ENCODE measurements at regions not wholly inside any gene's neighbourhood (a gene's known extent, or its start where the extent isn't known, plus 50 kb on each side); places are given as distances from the start of the nearest gene placed in this dataset.

DNA sequence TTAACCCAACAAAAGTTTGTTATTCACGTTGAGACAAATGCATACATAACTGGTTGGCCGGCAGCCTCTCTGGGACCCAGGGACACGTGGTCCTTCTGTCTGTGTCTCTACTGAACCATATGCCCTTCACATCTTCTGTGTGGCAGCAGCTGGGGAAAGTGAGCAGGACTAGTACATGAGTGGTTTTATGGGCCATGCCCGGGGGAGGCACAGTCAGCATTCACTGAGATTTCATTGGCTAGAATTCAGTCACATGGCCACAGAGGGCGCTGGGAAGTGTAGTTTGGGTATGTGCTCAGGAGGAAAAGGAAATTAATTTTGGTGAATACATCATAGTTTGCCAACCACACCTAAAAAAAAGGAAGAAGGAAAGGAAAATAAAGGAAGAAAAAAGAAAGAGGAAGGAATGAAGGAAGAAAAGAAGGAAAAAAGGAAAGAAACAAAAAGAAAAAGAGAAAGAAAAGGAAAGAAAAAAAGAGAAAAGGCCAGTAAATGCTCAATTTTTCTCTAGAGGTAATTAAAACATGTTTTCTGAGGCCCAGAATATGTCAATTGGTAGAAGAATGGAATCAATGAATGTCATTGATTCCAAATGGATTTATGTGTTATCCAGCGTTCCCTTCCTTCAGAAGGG lies 55.9 kb upstream of the KIRREL3 start (continued):
- TF ChIP-seq HMGXB4 (CRISPR knock-in tag; IDR thresholded peaks at IDR 0.05) (no peak), RORB (CRISPR knock-in tag; IDR thresholded peaks at IDR 0.05) (no peak), HMGA2 (CRISPR knock-in tag; IDR thresholded peaks at IDR 0.05) (no peak), ZNF416 (CRISPR knock-in tag; IDR thresholded peaks at IDR 0.05) (no peak), MYBL2 (CRISPR knock-in tag; IDR thresholded peaks at IDR 0.05) (no peak), ATF6 (CRISPR knock-in tag; IDR thresholded peaks at IDR 0.05) (no peak), CBFB (CRISPR knock-in tag; IDR thresholded peaks at IDR 0.05; ENCODE audit: low read depth) (no peak), TEAD1 (CRISPR knock-in tag; IDR thresholded peaks at IDR 0.05) (no peak), FOXJ3 (CRISPR knock-in tag; IDR thresholded peaks at IDR 0.05; ENCODE audit: borderline replicate concordance) (no peak), ZNF671 (CRISPR knock-in tag; IDR thresholded peaks at IDR 0.05) (no peak)
- TF ChIP-seq, protein P1, sequence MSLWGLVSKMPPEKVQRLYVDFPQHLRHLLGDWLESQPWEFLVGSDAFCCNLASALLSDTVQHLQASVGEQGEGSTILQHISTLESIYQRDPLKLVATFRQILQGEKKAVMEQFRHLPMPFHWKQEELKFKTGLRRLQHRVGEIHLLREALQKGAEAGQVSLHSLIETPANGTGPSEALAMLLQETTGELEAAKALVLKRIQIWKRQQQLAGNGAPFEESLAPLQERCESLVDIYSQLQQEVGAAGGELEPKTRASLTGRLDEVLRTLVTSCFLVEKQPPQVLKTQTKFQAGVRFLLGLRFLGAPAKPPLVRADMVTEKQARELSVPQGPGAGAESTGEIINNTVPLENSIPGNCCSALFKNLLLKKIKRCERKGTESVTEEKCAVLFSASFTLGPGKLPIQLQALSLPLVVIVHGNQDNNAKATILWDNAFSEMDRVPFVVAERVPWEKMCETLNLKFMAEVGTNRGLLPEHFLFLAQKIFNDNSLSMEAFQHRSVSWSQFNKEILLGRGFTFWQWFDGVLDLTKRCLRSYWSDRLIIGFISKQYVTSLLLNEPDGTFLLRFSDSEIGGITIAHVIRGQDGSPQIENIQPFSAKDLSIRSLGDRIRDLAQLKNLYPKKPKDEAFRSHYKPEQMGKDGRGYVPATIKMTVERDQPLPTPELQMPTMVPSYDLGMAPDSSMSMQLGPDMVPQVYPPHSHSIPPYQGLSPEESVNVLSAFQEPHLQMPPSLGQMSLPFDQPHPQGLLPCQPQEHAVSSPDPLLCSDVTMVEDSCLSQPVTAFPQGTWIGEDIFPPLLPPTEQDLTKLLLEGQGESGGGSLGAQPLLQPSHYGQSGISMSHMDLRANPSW (CRISPR knock-in tag; conservative IDR thresholded peaks at IDR 0.05; ENCODE audit: low read depth): no peak

DNA sequence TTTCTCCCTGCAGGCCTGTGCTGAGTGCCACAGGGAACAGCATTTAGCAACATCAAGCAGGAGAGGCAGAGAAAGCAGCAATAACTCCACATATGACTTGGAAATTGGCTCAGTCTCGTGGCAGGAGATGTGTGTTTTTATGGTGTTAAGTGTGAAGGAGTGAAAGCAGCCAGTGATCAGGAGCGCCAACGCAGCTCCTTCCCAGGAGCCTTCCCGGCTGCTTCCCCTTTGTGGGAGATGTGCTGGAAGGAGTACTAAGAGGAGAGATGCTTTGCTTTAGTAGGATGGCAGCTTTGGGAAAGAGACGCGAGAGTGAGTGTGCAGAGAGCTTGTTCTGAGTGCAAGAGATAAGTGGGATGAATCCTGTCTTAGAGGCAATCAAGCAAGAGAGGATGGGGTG lies 54.7 kb upstream of the KIRREL3 start:
- no peaks in the 10 kb centered on the region for H3K36me3 Mint-ChIP-seq
- POLR2A ChIA-PET: no interaction called here
- H3K27me3 Mint-ChIP-seq (ENCODE audit: low read depth): peaks cover 3% of the 10 kb centered on the region; the same call in 1 of the 2 replicates
- ATAC-seq: no peak
- CTCF ChIA-PET: interaction anchor here (1.0 to 1.3 kb wide), 2 partner anchors 19 to 22 kb away, joined by 3 read pairs; no protein-coding TSS in a partner anchor
- no peak overlapping the region for H3K4me3 Mint-ChIP-seq
- peaks cover 33% of the 10 kb centered on the region for H3K4me1 Mint-ChIP-seq
- DNase-seq (ENCODE audit: low spot score): no peak
- H3K9me3 Mint-ChIP-seq: peaks cover 6% of the 10 kb centered on the region
- no peak overlapping the region for H3K27ac Mint-ChIP-seq
- TF ChIP-seq NFYB (CRISPR knock-in tag; conservative IDR thresholded peaks at IDR 0.05; ENCODE audit: low read depth) (no peak), IRF2 (CRISPR knock-in tag; IDR thresholded peaks at IDR 0.05; ENCODE audit: borderline replicate concordance, low read depth) (no peak), SP1 (CRISPR knock-in tag; conservative IDR thresholded peaks at IDR 0.05) (no peak), FOXP1 (CRISPR knock-in tag; IDR thresholded peaks at IDR 0.05; ENCODE audit: borderline replicate concordance) (no peak), ZNF532 (CRISPR knock-in tag; IDR thresholded peaks at IDR 0.05; ENCODE audit: borderline replicate concordance) (no peak), ELF4 (CRISPR knock-in tag; IDR thresholded peaks at IDR 0.05; ENCODE audit: low read depth) (no peak), RELA (CRISPR knock-in tag; IDR thresholded peaks at IDR 0.05; ENCODE audit: borderline replicate concordance) (no peak), ZNF416 (CRISPR knock-in tag; IDR thresholded peaks at IDR 0.05) (no peak)
- TF ChIP-seq, protein P2, sequence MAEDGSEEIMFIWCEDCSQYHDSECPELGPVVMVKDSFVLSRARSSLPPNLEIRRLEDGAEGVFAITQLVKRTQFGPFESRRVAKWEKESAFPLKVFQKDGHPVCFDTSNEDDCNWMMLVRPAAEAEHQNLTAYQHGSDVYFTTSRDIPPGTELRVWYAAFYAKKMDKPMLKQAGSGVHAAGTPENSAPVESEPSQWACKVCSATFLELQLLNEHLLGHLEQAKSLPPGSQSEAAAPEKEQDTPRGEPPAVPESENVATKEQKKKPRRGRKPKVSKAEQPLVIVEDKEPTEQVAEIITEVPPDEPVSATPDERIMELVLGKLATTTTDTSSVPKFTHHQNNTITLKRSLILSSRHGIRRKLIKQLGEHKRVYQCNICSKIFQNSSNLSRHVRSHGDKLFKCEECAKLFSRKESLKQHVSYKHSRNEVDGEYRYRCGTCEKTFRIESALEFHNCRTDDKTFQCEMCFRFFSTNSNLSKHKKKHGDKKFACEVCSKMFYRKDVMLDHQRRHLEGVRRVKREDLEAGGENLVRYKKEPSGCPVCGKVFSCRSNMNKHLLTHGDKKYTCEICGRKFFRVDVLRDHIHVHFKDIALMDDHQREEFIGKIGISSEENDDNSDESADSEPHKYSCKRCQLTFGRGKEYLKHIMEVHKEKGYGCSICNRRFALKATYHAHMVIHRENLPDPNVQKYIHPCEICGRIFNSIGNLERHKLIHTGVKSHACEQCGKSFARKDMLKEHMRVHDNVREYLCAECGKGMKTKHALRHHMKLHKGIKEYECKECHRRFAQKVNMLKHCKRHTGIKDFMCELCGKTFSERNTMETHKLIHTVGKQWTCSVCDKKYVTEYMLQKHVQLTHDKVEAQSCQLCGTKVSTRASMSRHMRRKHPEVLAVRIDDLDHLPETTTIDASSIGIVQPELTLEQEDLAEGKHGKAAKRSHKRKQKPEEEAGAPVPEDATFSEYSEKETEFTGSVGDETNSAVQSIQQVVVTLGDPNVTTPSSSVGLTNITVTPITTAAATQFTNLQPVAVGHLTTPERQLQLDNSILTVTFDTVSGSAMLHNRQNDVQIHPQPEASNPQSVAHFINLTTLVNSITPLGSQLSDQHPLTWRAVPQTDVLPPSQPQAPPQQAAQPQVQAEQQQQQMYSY (CRISPR knock-in tag; IDR thresholded peaks at IDR 0.05): no peak

Measured in WTC11 (cell line).